ENCODE measurements at regions not wholly inside any gene's neighbourhood (a gene's known extent, or its start where the extent isn't known, plus 50 kb on each side); places are given as distances from the start of the nearest gene placed in this dataset.

- no peak overlapping the region for H3K4me3 ChIP-seq (ENCODE audit: low read depth, low read length)
- no peaks in the 10 kb centered on the region for H3K36me3 ChIP-seq (ENCODE audit: control insufficient read depth, insufficient read depth, low read length)
- TF ChIP-seq CTCF (IDR thresholded peaks at IDR 0.05; ENCODE audit: insufficient read depth, low read length, poor library complexity, severe bottlenecking), result no peak
- H3K27me3 ChIP-seq (ENCODE audit: control insufficient read depth, insufficient read depth, low read length), result peaks cover 9% of the 10 kb centered on the region
- DNase-seq (ENCODE audit: low read depth), result no peak
These were observed 266.4 kb downstream of the FAM43A start for GRCh38 chr3:194951931-194952582.

GRCh38 chr3:194952841-194953241 is 267.2 kb downstream of the FAM43A start:
- no peaks in the 10 kb centered on the region for H3K36me3 ChIP-seq (ENCODE audit: control insufficient read depth, insufficient read depth, low read length)
- no peak for DNase-seq (ENCODE audit: low read depth)
- peaks cover 9% of the 10 kb centered on the region for H3K27me3 ChIP-seq (ENCODE audit: control insufficient read depth, insufficient read depth, low read length)
- TF ChIP-seq CTCF (IDR thresholded peaks at IDR 0.05; ENCODE audit: insufficient read depth, low read length, poor library complexity, severe bottlenecking), result no peak
- H3K4me3 ChIP-seq (ENCODE audit: low read depth, low read length), result no peak overlapping the region

GRCh38 chr3:194953291-194953690 is 267.6 kb downstream of the FAM43A start:
- Histone ChIP-seq H3K27me3 (ENCODE audit: control insufficient read depth, insufficient read depth, low read length) (peaks cover 9% of the 10 kb centered on the region), H3K4me3 (ENCODE audit: low read depth, low read length) (no peak overlapping the region), H3K36me3 (ENCODE audit: control insufficient read depth, insufficient read depth, low read length) (no peaks in the 10 kb centered on the region)
- no peak for TF ChIP-seq CTCF (IDR thresholded peaks at IDR 0.05; ENCODE audit: insufficient read depth, low read length, poor library complexity, severe bottlenecking)
- DNase-seq (ENCODE audit: low read depth), result no peak

GRCh38 chr3:194955546-194955945 is 269.9 kb downstream of the FAM43A start:
- no peaks in the 10 kb centered on the region for H3K36me3 ChIP-seq (ENCODE audit: control insufficient read depth, insufficient read depth, low read length)
- no peak overlapping the region for H3K4me3 ChIP-seq (ENCODE audit: low read depth, low read length)
- peaks cover 11% of the 10 kb centered on the region for H3K27me3 ChIP-seq (ENCODE audit: control insufficient read depth, insufficient read depth, low read length)
- no peak for TF ChIP-seq CTCF (IDR thresholded peaks at IDR 0.05; ENCODE audit: insufficient read depth, low read length, poor library complexity, severe bottlenecking)
- no peak for DNase-seq (ENCODE audit: low read depth)

- TF ChIP-seq CTCF (IDR thresholded peaks at IDR 0.05; ENCODE audit: insufficient read depth, low read length, poor library complexity, severe bottlenecking), result no peak
These were observed 270.5 kb downstream of the FAM43A start for GRCh38 chr3:194955979-194956696.

More at GRCh38 chr3:194955979-194956696, 270.5 kb downstream of the FAM43A start:
- Histone ChIP-seq H3K4me3 (ENCODE audit: low read depth, low read length) (no peak overlapping the region), H3K27me3 (ENCODE audit: control insufficient read depth, insufficient read depth, low read length) (peaks cover 11% of the 10 kb centered on the region), H3K36me3 (ENCODE audit: control insufficient read depth, insufficient read depth, low read length) (no peaks in the 10 kb centered on the region)
- no peak for DNase-seq (ENCODE audit: low read depth)
